KMS-11 (cell line): ENCODE measurements at regions not wholly inside any gene's neighbourhood (a gene's known extent, or its start where the extent isn't known, plus 50 kb on each side); places are given as distances from the start of the nearest gene placed in this dataset.

Source experiments
- H2AFZ ChIP-seq: fragments of 200-600 bp; sonication (generic); 2 replicates; pipeline ENCODE4 v1.6.1; 2016; ENCODE audit warnings: antibody characterized with exemption, mixed run types, low read depth
- H3K27ac ChIP-seq: fragments of 200-600 bp; sonication (generic); 2 replicates; pipeline ENCODE4 v1.6.1; 2016; ENCODE audit warnings: mild to moderate bottlenecking, mixed run types
- H3K27me3 ChIP-seq: fragments of 200-600 bp; sonication (generic); 2 replicates; pipeline ENCODE4 v1.6.1; 2017; ENCODE audit warnings: mild to moderate bottlenecking, low read depth, mixed run types, moderate library complexity; ENCODE audit not compliant: insufficient read depth
- H3K36me3 ChIP-seq: fragments of 200-600 bp; sonication (generic); 2 replicates; pipeline ENCODE4 v1.6.1; 2017; ENCODE audit warnings: mild to moderate bottlenecking, mixed run types; ENCODE audit not compliant: insufficient read depth
- H3K4me1 ChIP-seq: fragments of 200-600 bp; sonication (generic); 2 replicates; pipeline ENCODE4 v1.6.1; 2016; ENCODE audit warnings: mild to moderate bottlenecking, low read depth, mixed run types; ENCODE audit not compliant: poor library complexity, severe bottlenecking
- H3K4me2 ChIP-seq: fragments of 200-600 bp; sonication (generic); 2 replicates; pipeline ENCODE4 v1.7.0; 2016; ENCODE audit warnings: mild to moderate bottlenecking, mixed run types
- H3K4me3 ChIP-seq: fragments of 200-600 bp; sonication (generic); IDR thresholded peaks from 2 replicates; pipeline ENCODE4 v1.6.1; 2017; ENCODE audit warnings: low read depth, low read length, mixed read lengths; ENCODE audit not compliant: insufficient read depth
- H3K79me2 ChIP-seq: fragments of 200-600 bp; sonication (generic); 2 replicates; pipeline ENCODE4 v1.6.1; 2016; ENCODE audit warnings: low read depth, mixed run types; ENCODE audit not compliant: insufficient read depth
- H3K9ac ChIP-seq: fragments of 200-600 bp; sonication (generic); 2 replicates; pipeline ENCODE4 v1.6.1; 2016; ENCODE audit warnings: mild to moderate bottlenecking, mixed run types
- H4K20me1 ChIP-seq: fragments of 200-600 bp; sonication (generic); 2 replicates; pipeline ENCODE4 v1.6.1; 2016; ENCODE audit warnings: mild to moderate bottlenecking, mixed run types; ENCODE audit not compliant: insufficient read depth
- CTCF ChIP-seq: fragments of 200-600 bp; sonication (generic); conservative IDR thresholded peaks from 2 replicates; pipeline ENCODE4 v1.6.1; 2017; ENCODE audit warnings: low read depth, mild to moderate bottlenecking, antibody characterized with exemption, low read length, moderate library complexity, mixed read lengths

GRCh38 chr9:85185486-85186217, 516.1 kb downstream of the NTRK2 start:
- Histone ChIP-seq H3K36me3 (no peaks in the 10 kb centered on the region), H3K4me1 (no peaks in the 10 kb centered on the region), H4K20me1 (no peaks in the 10 kb centered on the region), H3K79me2 (no peaks in the 10 kb centered on the region), H3K27ac (no peak overlapping the region), H3K9ac (no peak overlapping the region), H3K4me3 (no peak overlapping the region), H2AFZ (no peak overlapping the region), H3K27me3 (no peaks in the 10 kb centered on the region), H3K4me2 (no peak overlapping the region)
- no peak for TF ChIP-seq CTCF

GRCh38 chr9:85182383-85182782, 512.9 kb downstream of the NTRK2 start:
- Histone ChIP-seq H3K4me2 (no peak overlapping the region), H3K79me2 (no peaks in the 10 kb centered on the region), H3K27ac (no peak overlapping the region), H4K20me1 (no peaks in the 10 kb centered on the region), H3K4me3 (no peak overlapping the region), H3K36me3 (no peaks in the 10 kb centered on the region), H2AFZ (no peak overlapping the region), H3K4me1 (peaks cover 10% of the 10 kb centered on the region), H3K9ac (no peak overlapping the region), H3K27me3 (no peaks in the 10 kb centered on the region)
- TF ChIP-seq CTCF = no peak

GRCh38 chr9:85178474-85178873, 508.9 kb downstream of the NTRK2 start:
- no peaks in the 10 kb centered on the region for H4K20me1 ChIP-seq
- no peak overlapping the region for H3K4me2 ChIP-seq
- no peak overlapping the region for H2AFZ ChIP-seq

GRCh38 chr9:85173967-85174366, 504.4 kb downstream of the NTRK2 start:
- no peak for TF ChIP-seq CTCF
- Histone ChIP-seq H4K20me1 (no peaks in the 10 kb centered on the region), H3K4me3 (no peak overlapping the region), H3K36me3 (no peaks in the 10 kb centered on the region), H3K27ac (no peak overlapping the region), H3K79me2 (no peaks in the 10 kb centered on the region), H3K27me3 (no peaks in the 10 kb centered on the region), H3K4me1 (peaks cover 27% of the 10 kb centered on the region), H2AFZ (no peak overlapping the region), H3K4me2 (no peak overlapping the region), H3K9ac (no peak overlapping the region)

More at GRCh38 chr9:85178474-85178873, 508.9 kb downstream of the NTRK2 start:
- Histone ChIP-seq H3K27me3 (no peaks in the 10 kb centered on the region), H3K9ac (no peak overlapping the region), H3K79me2 (no peaks in the 10 kb centered on the region), H3K4me1 (peaks cover 10% of the 10 kb centered on the region), H3K4me3 (no peak overlapping the region), H3K36me3 (no peaks in the 10 kb centered on the region), H3K27ac (no peak overlapping the region)
- TF ChIP-seq CTCF = no peak
